ENCODE measurements at regions not wholly inside any gene's neighbourhood (a gene's known extent, or its start where the extent isn't known, plus 50 kb on each side); places are given as distances from the start of the nearest gene placed in this dataset.
"Not testable (repeated sequence)": the region's sequence is repeated elsewhere in the genome, so short reads cannot be mapped to it uniquely, and the experiment has no call there.

- Mint-ChIP-seq H3K27me3 (no peaks in the 10 kb centered on the region), H3K4me3 (no peak overlapping the region), H3K9me3 (no peaks in the 10 kb centered on the region), H3K4me1 (no peaks in the 10 kb centered on the region), H3K27ac (no peak overlapping the region), H3K36me3 (no peaks in the 10 kb centered on the region)
- ATAC-seq: no peak
Measured at GRCh38 chr14:40393143-40393542, 960.9 kb upstream of the FBXO33 start.

GRCh38 chr14:40386433-40386832 lies 954.2 kb upstream of the FBXO33 start:
- Mint-ChIP-seq H3K27me3 (no peaks in the 10 kb centered on the region), H3K9me3 (no peaks in the 10 kb centered on the region), H3K27ac (no peak overlapping the region), H3K4me3 (no peak overlapping the region), H3K4me1 (no peaks in the 10 kb centered on the region), H3K36me3 (no peaks in the 10 kb centered on the region)
- ATAC-seq: no peak

GRCh38 chr14:40374221-40374620 lies 942.0 kb upstream of the FBXO33 start:
- Mint-ChIP-seq H3K4me3 (no peak overlapping the region), H3K36me3 (no peaks in the 10 kb centered on the region), H3K27me3 (no peaks in the 10 kb centered on the region), H3K9me3 (peaks cover 3% of the 10 kb centered on the region), H3K4me1 (no peaks in the 10 kb centered on the region), H3K27ac (no peak overlapping the region)
- no peak for ATAC-seq

GRCh38 chr14:40371011-40371410 lies 938.8 kb upstream of the FBXO33 start:
- H3K9me3 Mint-ChIP-seq: peaks cover 3% of the 10 kb centered on the region
- no peaks in the 10 kb centered on the region for H3K36me3 Mint-ChIP-seq
- ATAC-seq: no peak
- H3K27me3 Mint-ChIP-seq: no peaks in the 10 kb centered on the region
- no peak overlapping the region for H3K27ac Mint-ChIP-seq
- no peak overlapping the region for H3K4me3 Mint-ChIP-seq
- H3K4me1 Mint-ChIP-seq: no peaks in the 10 kb centered on the region

GRCh38 chr14:40368314-40368713 lies 936.1 kb upstream of the FBXO33 start:
- H3K27ac Mint-ChIP-seq: no peak overlapping the region
- no peak overlapping the region for H3K4me3 Mint-ChIP-seq
- no peaks in the 10 kb centered on the region for H3K4me1 Mint-ChIP-seq
- H3K9me3 Mint-ChIP-seq: no peaks in the 10 kb centered on the region
- no peaks in the 10 kb centered on the region for H3K36me3 Mint-ChIP-seq
- ATAC-seq: no peak
- no peaks in the 10 kb centered on the region for H3K27me3 Mint-ChIP-seq

GRCh38 chr14:40367717-40368116 lies 935.5 kb upstream of the FBXO33 start:
- no peaks in the 10 kb centered on the region for H3K27me3 Mint-ChIP-seq

GRCh38 chr14:40365305-40365704 lies 933.1 kb upstream of the FBXO33 start:
- ATAC-seq: no peak

More at GRCh38 chr14:40367717-40368116, 935.5 kb upstream of the FBXO33 start:
- H3K4me3 Mint-ChIP-seq: no peak overlapping the region
- H3K4me1 Mint-ChIP-seq: no peaks in the 10 kb centered on the region
- no peak for ATAC-seq
- no peak overlapping the region for H3K27ac Mint-ChIP-seq
- no peaks in the 10 kb centered on the region for H3K36me3 Mint-ChIP-seq
- no peaks in the 10 kb centered on the region for H3K9me3 Mint-ChIP-seq

GRCh38 chr14:40362856-40363255 lies 930.6 kb upstream of the FBXO33 start:
- no peak overlapping the region for H3K27ac Mint-ChIP-seq
- H3K4me3 Mint-ChIP-seq: no peak overlapping the region
- no peaks in the 10 kb centered on the region for H3K27me3 Mint-ChIP-seq
- H3K9me3 Mint-ChIP-seq: peaks cover 6% of the 10 kb centered on the region
- H3K36me3 Mint-ChIP-seq: no peaks in the 10 kb centered on the region
- ATAC-seq: no peak
- H3K4me1 Mint-ChIP-seq: no peaks in the 10 kb centered on the region

More at GRCh38 chr14:40365305-40365704, 933.1 kb upstream of the FBXO33 start:
- Mint-ChIP-seq H3K36me3 (no peaks in the 10 kb centered on the region), H3K27ac (no peak overlapping the region), H3K27me3 (no peaks in the 10 kb centered on the region), H3K4me1 (no peaks in the 10 kb centered on the region), H3K4me3 (no peak overlapping the region), H3K9me3 (no peaks in the 10 kb centered on the region)

- no peak overlapping the region for H3K4me3 Mint-ChIP-seq
- H3K27me3 Mint-ChIP-seq: no peaks in the 10 kb centered on the region
- no peak overlapping the region for H3K27ac Mint-ChIP-seq
- H3K36me3 Mint-ChIP-seq: no peaks in the 10 kb centered on the region
- peaks cover 6% of the 10 kb centered on the region for H3K9me3 Mint-ChIP-seq
- H3K4me1 Mint-ChIP-seq: no peaks in the 10 kb centered on the region
- no peak for ATAC-seq
Measured at GRCh38 chr14:40354754-40355153, 922.5 kb upstream of the FBXO33 start.

GRCh38 chr14:40348104-40348503 lies 915.9 kb upstream of the FBXO33 start:
- H3K27me3 Mint-ChIP-seq, H3K36me3 Mint-ChIP-seq, H3K9me3 Mint-ChIP-seq, H3K4me3 Mint-ChIP-seq, H3K27ac Mint-ChIP-seq, ATAC-seq, H3K4me1 Mint-ChIP-seq: not testable (repeated sequence)

- H3K4me3 Mint-ChIP-seq: no peak overlapping the region
- H3K4me1 Mint-ChIP-seq: no peaks in the 10 kb centered on the region
- no peaks in the 10 kb centered on the region for H3K9me3 Mint-ChIP-seq
- H3K27me3 Mint-ChIP-seq: no peaks in the 10 kb centered on the region
- no peaks in the 10 kb centered on the region for H3K36me3 Mint-ChIP-seq
- no peak overlapping the region for H3K27ac Mint-ChIP-seq
- ATAC-seq: no peak
Measured at GRCh38 chr14:40347675-40348074, 915.4 kb upstream of the FBXO33 start.

- no peaks in the 10 kb centered on the region for H3K4me1 Mint-ChIP-seq
- no peak for ATAC-seq
- H3K27me3 Mint-ChIP-seq: no peaks in the 10 kb centered on the region
- no peak overlapping the region for H3K27ac Mint-ChIP-seq
- no peaks in the 10 kb centered on the region for H3K36me3 Mint-ChIP-seq
- H3K4me3 Mint-ChIP-seq: no peak overlapping the region
- H3K9me3 Mint-ChIP-seq: no peaks in the 10 kb centered on the region
Measured at GRCh38 chr14:40346275-40346674, 914.0 kb upstream of the FBXO33 start.

GRCh38 chr14:40345334-40345733 lies 913.1 kb upstream of the FBXO33 start:
- H3K36me3 Mint-ChIP-seq: no peaks in the 10 kb centered on the region
- no peaks in the 10 kb centered on the region for H3K4me1 Mint-ChIP-seq
- H3K27me3 Mint-ChIP-seq: no peaks in the 10 kb centered on the region
- no peak for ATAC-seq
- no peaks in the 10 kb centered on the region for H3K9me3 Mint-ChIP-seq
- H3K27ac Mint-ChIP-seq: no peak overlapping the region
- H3K4me3 Mint-ChIP-seq: no peak overlapping the region

GRCh38 chr14:40340708-40341107 lies 908.5 kb upstream of the FBXO33 start:
- no peak overlapping the region for H3K4me3 Mint-ChIP-seq
- no peaks in the 10 kb centered on the region for H3K27me3 Mint-ChIP-seq
- H3K27ac Mint-ChIP-seq: no peak overlapping the region
- H3K36me3 Mint-ChIP-seq: no peaks in the 10 kb centered on the region
- no peaks in the 10 kb centered on the region for H3K4me1 Mint-ChIP-seq
- ATAC-seq: no peak
- H3K9me3 Mint-ChIP-seq: no peaks in the 10 kb centered on the region

- Mint-ChIP-seq H3K27me3 (no peaks in the 10 kb centered on the region), H3K4me3 (no peak overlapping the region), H3K36me3 (no peaks in the 10 kb centered on the region), H3K4me1 (no peaks in the 10 kb centered on the region), H3K27ac (no peak overlapping the region), H3K9me3 (peaks cover 3% of the 10 kb centered on the region)
- no peak for ATAC-seq
Measured at GRCh38 chr14:40336846-40337245, 904.6 kb upstream of the FBXO33 start.

GRCh38 chr14:40326519-40326918 lies 894.3 kb upstream of the FBXO33 start:
- not testable (repeated sequence) for ATAC-seq, H3K4me3 Mint-ChIP-seq, H3K4me1 Mint-ChIP-seq, H3K36me3 Mint-ChIP-seq, H3K27me3 Mint-ChIP-seq, H3K9me3 Mint-ChIP-seq, H3K27ac Mint-ChIP-seq

GRCh38 chr14:40318211-40318719 lies 886.0 kb upstream of the FBXO33 start:
- Mint-ChIP-seq H3K4me1 (no peaks in the 10 kb centered on the region), H3K4me3 (no peak overlapping the region)
- no peak for ATAC-seq

More at GRCh38 chr14:40318211-40318719, 886.0 kb upstream of the FBXO33 start:
- no peaks in the 10 kb centered on the region for H3K36me3 Mint-ChIP-seq
- H3K9me3 Mint-ChIP-seq: peaks cover 9% of the 10 kb centered on the region
- H3K27ac Mint-ChIP-seq: no peak overlapping the region
- H3K27me3 Mint-ChIP-seq: no peaks in the 10 kb centered on the region
